HepG2 (cell line): ENCODE measurements at regions not wholly inside any gene's neighbourhood (a gene's known extent, or its start where the extent isn't known, plus 50 kb on each side); places are given as distances from the start of the nearest gene placed in this dataset.
A peak's percentile ranks its signal among the peaks of the same experiment; 100 is the strongest.

Source experiments
- ATAC-seq: fragments of 200-7000 bp; cut with Tn5 transposase; 3 replicates; pipeline ENCODE4 v1.9.1; 2020; ENCODE audit warnings: mild to moderate bottlenecking, moderate library complexity
- BruUV-seq: library from RNA; stranded (reverse); fragments of 400-500 nt; replicated peaks from 2 replicates; lab custom pipeline; 2021; lab: Mats Ljungman, UMichigan
- CTCF ChIA-PET: fragments of 300-600 bp; formaldehyde crosslinking; extraction: SDS; loops from one replicate; lab custom pipeline; 2021; ENCODE audit warnings: low total read pairs, inconsistent platforms, low intra/inter-chr PET ratio; lab: Yijun Ruan, JAX
- POLR2A ChIA-PET: fragments of 350-600 bp; sonication (Branson Sonifier 250); formaldehyde crosslinking; loops from one replicate; lab custom pipeline; 2020; ENCODE audit warnings: antibody characterized with exemption, inconsistent platforms; lab: Yijun Ruan, JAX
- DNase-seq: peaks from one replicate; pipeline ENCODE4 v3.0.0-alpha.2; 2015; ENCODE audit warnings: low spot score
- FAIRE-seq: peaks from 3 replicates; lab custom pipeline; 2011; peaks lifted over from hg19 to GRCh38; lab: Jason Lieb, UNC
- H2AFZ ChIP-seq: one replicate; pipeline ENCODE4 v1.6.1; 2011; ENCODE audit warnings: low read length, inconsistent platforms
- H3K27ac ChIP-seq: fragments of 300-600 bp; 3 replicates; pipeline ENCODE4 v1.8.0; 2011; ENCODE audit warnings: mixed run types, mild to moderate bottlenecking, mixed read lengths, low read length, inconsistent platforms; ENCODE audit not compliant: insufficient read depth; ENCODE audit errors: extremely low read length
- H3K27me3 ChIP-seq, 2 experiments: fragments of 200-600 bp in 1 of 2; 2 replicates in 1 of 2; 3 replicates in 1 of 2; pipeline versions ENCODE4 v1.6.0 to v1.8.0; 2011; ENCODE audit warnings: low read length in 2 of 2, mild to moderate bottlenecking in 2 of 2, moderate library complexity in 2 of 2, inconsistent platforms in 1 of 2; ENCODE audit not compliant: insufficient read depth in 2 of 2, control insufficient read depth in 1 of 2
- H3K36me3 ChIP-seq, 2 experiments: fragments of 200-600 bp in 1 of 2; replicated peaks in 1 of 2; 2 replicates in 1 of 2; 3 replicates in 1 of 2; pipeline versions ENCODE4 v1.5.1 to v1.8.0; 2011; ENCODE audit warnings: low read length in 2 of 2, inconsistent platforms in 1 of 2; ENCODE audit not compliant: insufficient read depth in 2 of 2, control insufficient read depth in 1 of 2
- H3K4me1 ChIP-seq: 2 replicates; pipeline ENCODE4 v1.5.1; 2012; ENCODE audit warnings: low read length, inconsistent platforms; ENCODE audit not compliant: insufficient read depth
- H3K4me2 ChIP-seq: 2 replicates; pipeline ENCODE4 v1.6.0; 2011; ENCODE audit warnings: low read depth, low read length, inconsistent platforms
- H3K4me3 ChIP-seq, 3 experiments: fragments of 200-600 bp in 1 of 3; sonication (generic), shearing (Covaris generic) in 1 of 3; replicated peaks in 1 of 3; 2 replicates each; pipeline ENCODE4 v1.5.1; 2011 to 2016; ENCODE audit warnings: low read length in 3 of 3, inconsistent platforms in 2 of 3, low read depth in 2 of 3, mild to moderate bottlenecking in 2 of 3, control low read depth in 1 of 3, mixed read lengths in 1 of 3; ENCODE audit not compliant: insufficient read depth in 1 of 3
- H3K79me2 ChIP-seq: one replicate; pipeline ENCODE4 v1.6.1; 2011; ENCODE audit warnings: low read length, inconsistent platforms; ENCODE audit not compliant: insufficient read depth
- H3K9ac ChIP-seq: 2 replicates; pipeline ENCODE4 v1.6.0; 2011; ENCODE audit warnings: mild to moderate bottlenecking, low read depth, low read length, inconsistent platforms; ENCODE audit not compliant: insufficient read depth
- H3K9me3 ChIP-seq: 2 replicates; pipeline ENCODE4 v1.5.1; 2012; ENCODE audit warnings: mild to moderate bottlenecking, low read length
- H4K20me1 ChIP-seq: 2 replicates; pipeline ENCODE4 v1.6.0; 2011; ENCODE audit warnings: inconsistent platforms, mild to moderate bottlenecking, low read length, moderate library complexity; ENCODE audit not compliant: insufficient read depth
- FOXA1 ChIP-seq, 2 experiments: fragments of 450-650 bp in 1 of 2; sonication (generic) in 1 of 2; formaldehyde crosslinking in 1 of 2; IDR thresholded peaks; 2 replicates each; pipeline versions ENCODE4 v1.4.0 to v1.6.1; 2016 to 2020; ENCODE audit warnings: missing genetic modification reagents in 1 of 2
- ISL2 ChIP-seq: sonication (generic); formaldehyde crosslinking; IDR thresholded peaks from 2 replicates; pipeline ENCODE4 v1.5.0; 2020; ENCODE audit warnings: missing genetic modification reagents
- MBD4 ChIP-seq: IDR thresholded peaks from 2 replicates; pipeline ENCODE4 v1.6.1; 2012; ENCODE audit warnings: low read length, inconsistent platforms, borderline replicate concordance
- MED1 ChIP-seq: sonication (generic); formaldehyde crosslinking; IDR thresholded peaks from 2 replicates; pipeline ENCODE4 v1.4.0; 2020; ENCODE audit warnings: missing genetic modification reagents
- MEF2D ChIP-seq: sonication (generic); formaldehyde crosslinking; IDR thresholded peaks from 2 replicates; pipeline ENCODE4 v1.5.1; 2020; ENCODE audit warnings: mild to moderate bottlenecking, missing genetic modification reagents
- MXD4 ChIP-seq: IDR thresholded peaks from 2 replicates; pipeline ENCODE4 v1.6.1; 2016; ENCODE audit warnings: mild to moderate bottlenecking, missing biosample characterization, missing genetic modification reagents
- NAIF1 ChIP-seq: sonication (generic); formaldehyde crosslinking; IDR thresholded peaks from 2 replicates; pipeline ENCODE4 v1.5.0; 2020; ENCODE audit warnings: mild to moderate bottlenecking, missing genetic modification reagents, borderline replicate concordance
- NFYB ChIP-seq: sonication (generic); formaldehyde crosslinking; IDR thresholded peaks from 2 replicates; pipeline ENCODE4 v1.4.0; 2020; ENCODE audit warnings: missing genetic modification reagents
- PATZ1 ChIP-seq: sonication (generic); formaldehyde crosslinking; IDR thresholded peaks from 2 replicates; pipeline ENCODE4 v1.4.0; 2020; ENCODE audit warnings: missing genetic modification reagents
- STAG1 ChIP-seq: sonication (generic); formaldehyde crosslinking; IDR thresholded peaks from 2 replicates; pipeline ENCODE4 v1.4.0; 2020; ENCODE audit warnings: missing genetic modification reagents
- TOE1 ChIP-seq: sonication (generic); formaldehyde crosslinking; IDR thresholded peaks from 2 replicates; pipeline ENCODE4 v1.4.0; 2020; ENCODE audit warnings: mild to moderate bottlenecking, missing genetic modification reagents
- TRIM22 ChIP-seq: fragments of 450-650 bp; IDR thresholded peaks from 2 replicates; pipeline ENCODE4 v1.6.1; 2017
- ZNF335 ChIP-seq: sonication (generic); formaldehyde crosslinking; IDR thresholded peaks from 2 replicates; pipeline ENCODE4 v1.4.0; 2020; ENCODE audit warnings: missing genetic modification reagents
- ZNF354B ChIP-seq: sonication (generic); formaldehyde crosslinking; IDR thresholded peaks from 2 replicates; pipeline ENCODE4 v1.8.0; 2022; ENCODE audit warnings: mild to moderate bottlenecking, missing genetic modification reagents
- ZNF619 ChIP-seq: sonication (generic); formaldehyde crosslinking; IDR thresholded peaks from 2 replicates; pipeline ENCODE4 v1.4.0; 2020; ENCODE audit warnings: mild to moderate bottlenecking, missing genetic modification reagents
- ZNF720 ChIP-seq: sonication (generic); formaldehyde crosslinking; IDR thresholded peaks from 2 replicates; pipeline ENCODE4 v1.4.0; 2020; ENCODE audit warnings: missing genetic modification reagents
- ZSCAN25 ChIP-seq: sonication (generic); formaldehyde crosslinking; IDR thresholded peaks from 2 replicates; pipeline ENCODE4 v1.8.0; 2022; ENCODE audit warnings: mild to moderate bottlenecking, missing genetic modification reagents
- ZSCAN29 ChIP-seq: sonication (generic); formaldehyde crosslinking; conservative IDR thresholded peaks from 2 replicates; pipeline ENCODE4 v1.4.0; 2020; ENCODE audit warnings: mild to moderate bottlenecking, missing genetic modification reagents
- WGBS: methylation state at CpG from one replicate; pipeline ENCODE4 v1.1.6; 2017; ENCODE audit warnings: low lambda C conversion rate; 5-methylcytosine and 5-hydroxymethylcytosine counted together
- in situ Hi-C: cut with HindIII; loops from 2 replicates; pipeline ENCODE4 v1.10.0; 2017; ENCODE audit warnings: low pct_unique_long_range_greater_than_20kb; ENCODE audit not compliant: extremely low pct_ligation_motif_present
- intact Hi-C: fragments of 100-400 bp; cut with micrococcal nuclease; formaldehyde crosslinking; loops from one replicate; pipeline ENCODE4 v1.10.0; 2022; ENCODE audit not compliant: unreplicated experiment
- TF ChIP-seq, protein P1 (sequence below): IDR thresholded peaks from 2 replicates; pipeline ENCODE4 v1.4.0; 2020; ENCODE audit warnings: mild to moderate bottlenecking, missing genetic modification reagents

- Histone ChIP-seq H3K27me3 (peaks cover 0 to 13% of the 10 kb centered on the region in 2 experiments; a peak in 2 of 5 replicates), H3K9me3 (no peaks in the 10 kb centered on the region), H3K4me1 (peaks cover 34% of the 10 kb centered on the region), H3K9ac (no peak overlapping the region), H2AFZ (no peak overlapping the region), H4K20me1 (no peaks in the 10 kb centered on the region), H3K27ac (no peak overlapping the region), H3K4me2 (peak overlapping the region; percentile 59), H3K36me3 (no peaks in the 10 kb centered on the region), H3K79me2 (no peaks in the 10 kb centered on the region), H3K4me3 (peak overlapping the region in 2 of 3 experiments; percentile 37 to 44; a peak in 3 of 6 replicates)
- ChIA-PET CTCF (interaction anchor here (0.8 to 1.6 kb wide), 3 partner anchors 188 to 328 kb away, joined by 3 to 10 read pairs (median 4); no protein-coding TSS in a partner anchor), POLR2A (no interaction called here)
- in situ Hi-C loops (loop anchor here (5.0 to 10.0 kb wide), 4 partner anchors 97 to 331 kb away; partner anchors contain the start of gene ZSCAN12), intact Hi-C loops (loop anchor here (1.0 to 10.0 kb wide), 6 partner anchors 97 to 901 kb away; partner anchors contain the start of gene OR2H2)
- BruUV-seq: no TSS peak
- DNase-seq: peak; percentile 68
- ATAC-seq: peak; percentile 86
- WGBS: 2% methylated on average over 9 of the region's 9 CpGs
- FAIRE-seq: peak; percentile 46
- TF ChIP-seq MEF2D (CRISPR knock-in tag) (0 out of 2 replicates have a peak, but pooled peaks have one; percentile 31), STAG1 (peak; percentile 96), NFYB (CRISPR knock-in tag) (no peak), TOE1 (no peak), ZNF619 (CRISPR knock-in tag) (no peak), PATZ1 (CRISPR knock-in tag) (0 out of 2 replicates have a peak, but pooled peaks have one; percentile 18), ISL2 (0 out of 2 replicates have a peak, but pooled peaks have one; percentile 38), MBD4 (no peak), MED1 (peak; percentile 41; the same call in 1 of the 2 replicates), ZNF354B (CRISPR knock-in tag) (no peak), ZSCAN25 (CRISPR knock-in tag) (no peak), ZSCAN29 (CRISPR knock-in tag) (no peak), FOXA1 (IDR thresholded peaks at IDR 0.05) (no peak), FOXA1 (CRISPR knock-in tag; IDR thresholded peaks at IDR 0.05) (no peak), NAIF1 (CRISPR knock-in tag) (peak; percentile 74; the same call in 1 of the 2 replicates), MXD4 (no peak), ZNF720 (CRISPR knock-in tag) (no peak), ZNF335 (CRISPR knock-in tag) (no peak), TRIM22 (no peak)
- TF ChIP-seq, protein P1, sequence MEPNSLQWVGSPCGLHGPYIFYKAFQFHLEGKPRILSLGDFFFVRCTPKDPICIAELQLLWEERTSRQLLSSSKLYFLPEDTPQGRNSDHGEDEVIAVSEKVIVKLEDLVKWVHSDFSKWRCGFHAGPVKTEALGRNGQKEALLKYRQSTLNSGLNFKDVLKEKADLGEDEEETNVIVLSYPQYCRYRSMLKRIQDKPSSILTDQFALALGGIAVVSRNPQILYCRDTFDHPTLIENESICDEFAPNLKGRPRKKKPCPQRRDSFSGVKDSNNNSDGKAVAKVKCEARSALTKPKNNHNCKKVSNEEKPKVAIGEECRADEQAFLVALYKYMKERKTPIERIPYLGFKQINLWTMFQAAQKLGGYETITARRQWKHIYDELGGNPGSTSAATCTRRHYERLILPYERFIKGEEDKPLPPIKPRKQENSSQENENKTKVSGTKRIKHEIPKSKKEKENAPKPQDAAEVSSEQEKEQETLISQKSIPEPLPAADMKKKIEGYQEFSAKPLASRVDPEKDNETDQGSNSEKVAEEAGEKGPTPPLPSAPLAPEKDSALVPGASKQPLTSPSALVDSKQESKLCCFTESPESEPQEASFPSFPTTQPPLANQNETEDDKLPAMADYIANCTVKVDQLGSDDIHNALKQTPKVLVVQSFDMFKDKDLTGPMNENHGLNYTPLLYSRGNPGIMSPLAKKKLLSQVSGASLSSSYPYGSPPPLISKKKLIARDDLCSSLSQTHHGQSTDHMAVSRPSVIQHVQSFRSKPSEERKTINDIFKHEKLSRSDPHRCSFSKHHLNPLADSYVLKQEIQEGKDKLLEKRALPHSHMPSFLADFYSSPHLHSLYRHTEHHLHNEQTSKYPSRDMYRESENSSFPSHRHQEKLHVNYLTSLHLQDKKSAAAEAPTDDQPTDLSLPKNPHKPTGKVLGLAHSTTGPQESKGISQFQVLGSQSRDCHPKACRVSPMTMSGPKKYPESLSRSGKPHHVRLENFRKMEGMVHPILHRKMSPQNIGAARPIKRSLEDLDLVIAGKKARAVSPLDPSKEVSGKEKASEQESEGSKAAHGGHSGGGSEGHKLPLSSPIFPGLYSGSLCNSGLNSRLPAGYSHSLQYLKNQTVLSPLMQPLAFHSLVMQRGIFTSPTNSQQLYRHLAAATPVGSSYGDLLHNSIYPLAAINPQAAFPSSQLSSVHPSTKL (CRISPR knock-in tag): 0 out of 2 replicates have a peak, but pooled peaks have one; percentile 30
Observed at GRCh38 chr6:28683945-28684538, 158.4 kb downstream of the GPX5 start.
